HG03565 (cell line): ENCODE measurements at regions not wholly inside any gene's neighbourhood (a gene's known extent, or its start where the extent isn't known, plus 50 kb on each side); places are given as distances from the start of the nearest gene placed in this dataset.

Experiments used
- ATAC-seq: cut with Tn5 transposase; IDR thresholded peaks from one replicate; pipeline ENCODE4 v1.9.1; 2021; ENCODE audit warnings: mild to moderate bottlenecking, moderate library complexity; ENCODE audit not compliant: unreplicated experiment

DNA sequence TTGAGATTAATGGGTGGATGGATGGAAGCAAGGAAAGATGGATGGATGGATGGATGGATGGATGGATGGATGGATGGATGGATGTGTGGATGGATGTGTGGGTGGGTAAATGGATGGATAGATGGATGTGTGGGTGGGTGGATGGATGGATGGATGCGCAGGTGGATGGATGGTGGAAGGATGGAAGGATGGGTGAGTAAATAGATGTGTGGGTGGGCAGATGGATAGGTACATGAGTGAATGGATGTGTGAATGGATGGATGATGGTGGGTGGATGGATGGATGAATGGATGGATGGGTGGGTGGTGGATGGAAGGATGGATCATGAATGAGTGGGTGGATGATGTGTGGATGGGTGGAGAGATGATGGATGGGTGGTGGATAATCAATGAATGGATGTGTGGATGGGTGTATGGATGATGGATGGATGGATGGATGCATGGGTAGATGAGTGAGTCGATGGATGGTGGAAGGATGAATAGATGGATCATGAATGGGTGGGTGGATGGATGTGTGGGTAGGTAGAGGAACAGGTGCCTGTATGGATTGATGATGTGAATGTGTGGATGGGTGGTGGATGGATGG lies 375.2 kb downstream of the BRD1 start:
- no peak for ATAC-seq

- no peak for ATAC-seq
Measured at GRCh38 chr22:49451070-49451840, 376.4 kb downstream of the BRD1 start.

GRCh38 chr22:49450498-49450897 lies 377.2 kb downstream of the BRD1 start:
- no peak for ATAC-seq

- ATAC-seq: no peak
Measured at GRCh38 chr22:49449811-49450446, 377.7 kb downstream of the BRD1 start.

DNA sequence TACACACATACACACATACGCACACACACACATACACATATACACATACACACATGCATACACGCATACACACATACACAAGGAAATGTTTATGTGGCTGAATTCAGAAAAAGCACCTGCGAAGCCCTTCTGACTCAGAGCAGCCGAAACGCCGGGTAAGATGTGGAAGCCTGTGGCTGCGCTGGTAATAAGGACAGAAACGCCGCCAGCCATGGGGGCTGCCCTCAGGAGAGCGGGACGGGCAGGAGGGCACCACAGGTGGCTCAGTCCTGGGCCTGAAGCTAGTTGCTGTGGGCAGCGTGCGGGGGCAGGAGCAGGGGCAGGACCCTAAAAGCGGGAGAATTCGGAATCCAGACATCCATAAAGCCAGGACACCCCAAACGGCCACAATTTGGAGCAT lies 378.3 kb downstream of the BRD1 start:
- ATAC-seq: no peak

- no peak for ATAC-seq
Measured at GRCh38 chr22:49448526-49448925, 379.1 kb downstream of the BRD1 start.

- no peak for ATAC-seq
Measured at GRCh38 chr22:49447837-49448236, 379.8 kb downstream of the BRD1 start.

DNA sequence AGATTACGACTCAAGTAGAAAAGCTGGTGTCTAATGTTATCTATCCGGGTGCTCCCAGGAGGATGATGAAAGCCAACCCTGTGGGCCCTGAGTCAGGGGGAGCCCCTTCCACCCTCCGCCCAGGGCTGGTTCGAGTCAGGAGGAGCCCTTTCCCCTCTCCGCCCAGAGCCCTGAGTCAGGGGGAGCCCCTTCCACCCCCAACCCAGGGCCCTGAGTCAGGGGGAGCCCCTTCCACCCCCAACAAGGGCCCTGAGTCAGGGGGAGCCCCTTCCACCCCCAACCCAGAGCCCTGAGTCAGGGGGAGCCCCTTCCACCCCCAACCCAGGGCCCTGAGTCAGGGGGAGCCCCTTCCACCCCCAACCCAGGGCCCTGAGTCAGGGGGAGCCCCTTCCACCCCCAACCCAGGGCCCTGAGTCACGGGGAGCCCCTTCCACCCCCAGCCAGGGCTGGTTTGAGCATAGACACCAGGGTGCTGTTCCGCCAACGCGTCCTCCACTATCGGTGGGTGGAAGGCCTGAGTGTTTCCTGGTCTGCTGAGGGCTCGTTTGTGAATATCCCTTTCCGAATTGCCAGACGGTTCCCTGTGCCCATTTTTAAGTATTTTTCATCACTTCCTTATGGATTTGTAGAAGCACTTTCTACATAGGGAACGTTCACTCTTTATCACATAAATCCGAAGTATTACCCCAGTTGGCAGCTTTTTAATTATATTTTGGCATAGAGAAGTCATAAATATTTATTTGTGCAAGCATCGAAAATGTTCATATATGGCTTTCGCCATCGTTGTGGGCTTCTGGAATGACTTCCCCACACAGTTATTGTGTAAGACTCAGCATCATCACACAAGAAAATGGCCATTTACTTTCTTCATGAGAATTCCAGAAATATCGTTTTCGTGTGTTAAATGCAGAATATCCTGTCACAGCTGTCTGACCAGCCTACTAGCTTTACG lies 380.6 kb downstream of the BRD1 start:
- no peak for ATAC-seq

DNA sequence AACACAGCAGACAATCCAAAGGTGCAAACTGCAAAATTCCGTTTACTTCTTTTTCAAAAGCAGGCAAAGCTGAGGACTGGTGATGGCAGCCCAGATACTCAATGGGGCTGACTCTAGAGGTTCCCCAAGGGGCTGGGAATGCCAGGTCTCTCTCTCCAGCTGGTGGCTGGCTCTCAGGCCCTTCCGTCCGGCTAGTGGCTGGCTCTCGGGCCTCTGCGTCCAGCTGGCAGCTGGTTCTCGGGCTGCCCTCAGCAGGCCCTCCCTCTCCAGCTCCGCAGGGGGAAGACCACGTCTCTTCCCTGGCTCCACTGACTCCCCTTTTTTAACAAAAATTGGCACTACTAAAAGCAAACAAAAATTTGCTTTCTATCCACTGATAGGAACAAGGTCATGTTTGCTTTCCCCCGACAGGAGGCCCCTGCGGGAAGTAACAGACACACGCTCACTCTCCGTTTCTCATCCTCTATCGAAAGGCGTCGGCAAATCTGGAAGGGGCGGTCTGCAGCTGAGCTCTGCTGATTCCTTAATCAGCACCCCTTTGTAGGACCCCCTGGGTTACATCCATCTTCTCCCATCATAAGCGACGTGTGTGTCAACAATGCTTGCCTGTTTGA lies 381.4 kb downstream of the BRD1 start:
- ATAC-seq: no peak

DNA sequence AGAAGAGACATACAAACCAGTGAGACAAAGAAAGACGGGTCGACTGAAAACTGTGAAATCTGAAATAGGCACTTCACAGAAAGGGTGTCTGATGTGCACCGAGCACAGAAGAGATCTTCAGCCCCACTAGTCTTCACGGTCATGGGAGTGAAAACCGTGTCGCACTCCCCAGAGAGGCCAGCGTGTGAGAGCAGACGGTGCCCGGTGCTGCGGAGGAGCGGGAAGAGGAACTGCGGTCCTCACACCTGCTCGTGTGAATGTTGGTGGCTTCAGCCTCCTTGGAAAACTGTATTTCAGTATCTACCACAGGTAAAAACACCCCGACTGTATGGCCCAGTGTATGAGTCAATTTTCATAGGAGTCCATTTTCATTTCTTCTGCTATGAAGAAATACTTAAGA lies 382.9 kb downstream of the BRD1 start:
- ATAC-seq: no peak

GRCh38 chr22:49440931-49441330 lies 386.7 kb downstream of the BRD1 start:
- no peak for ATAC-seq

GRCh38 chr22:49439373-49439772 lies 388.3 kb downstream of the BRD1 start:
- ATAC-seq: no peak

GRCh38 chr22:49437956-49438355 lies 389.7 kb downstream of the BRD1 start:
- no peak for ATAC-seq

DNA sequence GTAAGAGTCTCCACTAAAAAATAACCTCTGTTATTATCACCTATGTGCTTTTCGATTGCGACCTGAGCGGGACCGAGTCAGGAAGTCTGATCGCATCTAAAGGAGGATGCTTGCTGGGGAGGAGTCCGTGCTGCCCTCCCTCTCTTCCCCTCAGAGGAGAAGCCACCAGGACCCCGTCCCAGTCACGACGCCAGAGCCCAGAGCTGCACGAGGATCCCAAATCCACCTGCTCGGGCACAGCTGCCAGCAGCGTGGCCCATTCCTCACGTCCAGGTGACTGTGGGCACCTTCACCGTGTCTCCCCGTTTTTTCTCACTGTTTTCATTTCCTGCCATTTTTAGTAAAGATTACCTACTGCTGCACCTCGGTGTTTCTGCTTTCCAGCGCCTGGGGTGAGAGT lies 390.3 kb downstream of the BRD1 start:
- no peak for ATAC-seq

- no peak for ATAC-seq
Measured at GRCh38 chr22:49436056-49436455, 391.6 kb downstream of the BRD1 start.

DNA sequence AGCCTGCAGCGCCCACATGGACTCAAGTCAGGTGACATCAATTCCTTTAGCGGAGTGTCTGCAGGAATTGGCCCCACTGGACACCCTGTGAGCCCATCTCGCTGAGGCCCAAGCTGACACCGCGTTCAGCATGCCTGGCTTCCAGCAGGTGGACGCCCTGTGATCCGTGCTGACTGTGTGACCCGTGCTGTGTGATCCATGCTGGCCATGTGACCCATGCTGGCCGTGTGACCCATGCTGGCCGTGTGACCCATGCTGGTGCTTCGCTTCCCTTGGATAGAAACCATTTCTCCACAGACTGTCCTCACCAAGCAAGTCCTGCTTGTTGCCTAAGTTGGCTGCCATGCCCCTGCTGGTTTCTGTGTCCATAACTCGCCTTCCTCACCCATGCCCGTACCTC lies 392.1 kb downstream of the BRD1 start:
- ATAC-seq: no peak

DNA sequence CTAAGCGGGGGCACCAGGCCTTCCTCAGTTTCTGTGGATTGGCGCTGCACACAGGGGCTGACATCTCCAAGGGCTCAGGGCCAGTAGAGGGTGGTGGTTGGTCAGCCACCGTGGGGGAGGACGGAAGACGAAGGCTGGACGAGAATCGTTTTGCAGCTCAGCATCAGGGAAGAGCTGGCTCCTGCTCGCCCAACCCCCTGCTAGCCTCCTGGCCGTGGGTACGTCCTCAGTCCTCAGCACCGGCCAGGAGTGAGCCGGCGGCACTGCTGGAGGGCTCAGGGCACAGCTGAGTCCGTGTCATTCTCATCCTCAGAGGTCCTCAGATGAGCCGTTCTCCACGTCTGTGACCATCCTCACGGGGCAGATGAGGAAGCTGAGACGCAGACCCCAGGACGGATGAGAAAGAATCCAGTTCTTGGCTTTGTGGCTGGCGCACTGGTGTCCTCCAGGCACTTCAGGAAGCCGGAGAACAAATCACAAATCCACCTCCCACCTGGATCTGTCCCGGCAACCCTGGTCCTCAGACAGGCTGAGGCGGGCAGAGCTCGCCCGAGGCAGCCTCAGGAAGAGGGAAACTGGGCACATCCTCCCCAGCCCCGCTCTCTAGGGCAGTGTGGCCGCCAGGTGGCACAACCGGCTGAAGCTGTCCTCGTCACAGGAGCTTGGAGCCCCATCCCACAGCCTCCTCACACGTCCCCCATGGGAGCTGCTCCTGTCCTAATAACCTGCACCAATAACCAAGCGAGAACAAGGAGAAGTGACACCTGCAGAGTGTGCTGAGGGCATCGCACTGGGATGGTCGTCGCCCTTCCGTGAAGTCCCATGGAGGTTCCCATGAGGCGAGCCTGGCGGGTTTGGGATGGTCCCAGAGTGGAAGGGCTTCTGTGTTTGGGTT lies 393.7 kb downstream of the BRD1 start:
- ATAC-seq: no peak

- ATAC-seq: no peak
Measured at GRCh38 chr22:49432897-49433443, 394.7 kb downstream of the BRD1 start.

- no peak for ATAC-seq
Measured at GRCh38 chr22:49432211-49432896, 395.3 kb downstream of the BRD1 start.
